Fibroblast of mammary gland (primary cell): ENCODE measurements at regions not wholly inside any gene's neighbourhood (a gene's known extent, or its start where the extent isn't known, plus 50 kb on each side); places are given as distances from the start of the nearest gene placed in this dataset.

Source experiments
- DNase-seq: peaks from one replicate; pipeline ENCODE4 v3.0.0-alpha.2; 2010; ENCODE audit warnings: low read depth
- H3K4me3 ChIP-seq: 2 replicates; pipeline ENCODE4 v1.5.1; 2011; ENCODE audit warnings: low read depth, mild to moderate bottlenecking, low read length, moderate library complexity; ENCODE audit not compliant: control insufficient read depth
- CTCF ChIP-seq: conservative IDR thresholded peaks from 2 replicates; pipeline ENCODE4 v1.5.1; 2011; ENCODE audit warnings: low read depth, low read length, inconsistent platforms; ENCODE audit not compliant: control insufficient read depth, insufficient read depth

GRCh38 chr16:85379041-85380001 is 233.8 kb upstream of the GSE1 start:
- no peak overlapping the region for H3K4me3 ChIP-seq
- no peak for DNase-seq
- TF ChIP-seq CTCF = no peak

GRCh38 chr16:85380002-85380395 is 233.1 kb upstream of the GSE1 start:
- TF ChIP-seq CTCF = no peak
- no peak for DNase-seq
- no peak overlapping the region for H3K4me3 ChIP-seq

GRCh38 chr16:85380905-85381737 is 232.0 kb upstream of the GSE1 start:
- no peak for DNase-seq
- TF ChIP-seq CTCF = no peak

GRCh38 chr16:85381738-85382592 is 231.2 kb upstream of the GSE1 start:
- TF ChIP-seq CTCF = no peak
- DNase-seq = peak; percentile 43
- H3K4me3 ChIP-seq = no peak overlapping the region

More at GRCh38 chr16:85380905-85381737, 232.0 kb upstream of the GSE1 start:
- H3K4me3 ChIP-seq = no peak overlapping the region

GRCh38 chr16:85382717-85383118 is 230.4 kb upstream of the GSE1 start:
- no peak for TF ChIP-seq CTCF
- no peak overlapping the region for H3K4me3 ChIP-seq
- DNase-seq = no peak
